ENCODE measurements at regions not wholly inside any gene's neighbourhood (a gene's known extent, or its start where the extent isn't known, plus 50 kb on each side); places are given as distances from the start of the nearest gene placed in this dataset.

DNA sequence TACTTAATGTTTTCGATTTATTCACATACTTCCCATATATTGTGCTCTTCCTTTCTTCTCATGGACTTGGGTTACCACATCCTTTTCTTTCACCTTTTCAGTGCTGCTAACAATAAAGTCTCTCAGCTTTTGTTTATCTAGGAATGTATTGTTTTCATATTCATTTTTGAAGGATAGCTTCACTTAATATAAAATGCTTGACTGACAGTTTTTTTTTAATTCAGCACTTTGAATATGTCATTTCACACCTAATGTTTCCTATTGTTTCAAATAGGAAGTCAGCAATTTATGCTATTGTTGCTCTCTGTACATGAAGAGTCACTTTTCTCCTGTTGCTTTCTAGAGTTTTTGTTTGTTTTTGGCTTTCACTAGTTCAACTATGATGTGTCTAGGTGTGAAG lies 738.3 kb upstream of the STXBP6 start:
- TF ChIP-seq BHLHE40 (IDR thresholded peaks at IDR 0.05; ENCODE audit: borderline replicate concordance) (no peak), HDGF (IDR thresholded peaks at IDR 0.05; ENCODE audit: borderline replicate concordance) (no peak), FOXM1 (IDR thresholded peaks at IDR 0.05; ENCODE audit: borderline replicate concordance) (no peak), SUZ12 (IDR thresholded peaks at IDR 0.05) (no peak), ARNT (IDR thresholded peaks at IDR 0.05) (no peak), SP1 (IDR thresholded peaks at IDR 0.05) (no peak), FOXA1 (IDR thresholded peaks at IDR 0.05) (no peak), NFRKB (IDR thresholded peaks at IDR 0.05) (no peak), ZNF384 (IDR thresholded peaks at IDR 0.05) (no peak), TARDBP (IDR thresholded peaks at IDR 0.05) (no peak), ELF4 (IDR thresholded peaks at IDR 0.05) (no peak), FOXK2 (IDR thresholded peaks at IDR 0.05) (no peak), L3MBTL2 (conservative IDR thresholded peaks at IDR 0.05) (no peak)
- TF ChIP-seq, protein P1, sequence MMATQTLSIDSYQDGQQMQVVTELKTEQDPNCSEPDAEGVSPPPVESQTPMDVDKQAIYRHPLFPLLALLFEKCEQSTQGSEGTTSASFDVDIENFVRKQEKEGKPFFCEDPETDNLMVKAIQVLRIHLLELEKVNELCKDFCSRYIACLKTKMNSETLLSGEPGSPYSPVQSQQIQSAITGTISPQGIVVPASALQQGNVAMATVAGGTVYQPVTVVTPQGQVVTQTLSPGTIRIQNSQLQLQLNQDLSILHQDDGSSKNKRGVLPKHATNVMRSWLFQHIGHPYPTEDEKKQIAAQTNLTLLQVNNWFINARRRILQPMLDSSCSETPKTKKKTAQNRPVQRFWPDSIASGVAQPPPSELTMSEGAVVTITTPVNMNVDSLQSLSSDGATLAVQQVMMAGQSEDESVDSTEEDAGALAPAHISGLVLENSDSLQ (IDR thresholded peaks at IDR 0.05), result no peak

Measured in HEK293T (cell line).